H1 (cell line): ENCODE measurements at regions not wholly inside any gene's neighbourhood (a gene's known extent, or its start where the extent isn't known, plus 50 kb on each side); places are given as distances from the start of the nearest gene placed in this dataset.

Experiments used
- CTCF ChIA-PET: fragments of 300-600 bp; sonication (Branson Sonifier 250); formaldehyde crosslinking; loops from one replicate; lab custom pipeline; 2021; ENCODE audit not compliant: partially characterized antibody; lab: Charles Lee
- POLR2A ChIA-PET: fragments of 300-600 bp; sonication (Branson Sonifier 250); formaldehyde crosslinking; loops from one replicate; lab custom pipeline; 2021; ENCODE audit warnings: inconsistent platforms; ENCODE audit not compliant: partially characterized antibody; lab: Charles Lee
- DNase-seq, 2 experiments: peaks; one replicate each; pipeline versions ENCODE4 v3.0.0 to v3.0.0-alpha.2; 2010 to 2022; ENCODE audit warnings: low spot score in 2 of 2, low read depth in 1 of 2, mixed read lengths in 1 of 2
- FAIRE-seq: peaks from 2 replicates; lab custom pipeline; 2011; peaks lifted over from hg19 to GRCh38; lab: Jason Lieb, UNC
- H2AFZ ChIP-seq: 2 replicates; pipeline ENCODE4 v1.8.1; 2012; ENCODE audit warnings: low read length, inconsistent platforms
- H2AK5ac ChIP-seq: 2 replicates; pipeline ENCODE4 v1.6.1; 2013; ENCODE audit warnings: low read depth, low read length
- H2BK120ac ChIP-seq: replicated peaks from 2 replicates; pipeline ENCODE3; 2013; ENCODE audit warnings: low read depth, low read length, inconsistent platforms
- H2BK12ac ChIP-seq: 2 replicates; pipeline ENCODE4 v1.6.1; 2013; ENCODE audit warnings: low read depth, low read length
- H2BK15ac ChIP-seq: 2 replicates; pipeline ENCODE4 v1.6.1; 2013; ENCODE audit warnings: low read length
- H2BK20ac ChIP-seq: 2 replicates; pipeline ENCODE4 v1.6.1; 2013; ENCODE audit warnings: low read length
- H2BK5ac ChIP-seq: 2 replicates; pipeline ENCODE4 v1.6.1; 2013; ENCODE audit warnings: low read depth, low read length
- H3K14ac ChIP-seq: 2 replicates; pipeline ENCODE4 v1.6.1; 2013; ENCODE audit warnings: inconsistent platforms; ENCODE audit not compliant: insufficient read length
- H3K18ac ChIP-seq: 2 replicates; pipeline ENCODE4 v1.6.1; 2013; ENCODE audit warnings: low read length; ENCODE audit errors: extremely low read depth
- H3K23ac ChIP-seq: 2 replicates; pipeline ENCODE4 v1.6.1; 2013; ENCODE audit warnings: inconsistent platforms; ENCODE audit not compliant: insufficient read length
- H3K23me2 ChIP-seq: 2 replicates; pipeline ENCODE4 v1.6.1; 2013; ENCODE audit warnings: low read depth, low read length
- H3K27ac ChIP-seq: 2 replicates; pipeline ENCODE4 v1.6.1; 2011; ENCODE audit warnings: low read depth, low read length, inconsistent platforms
- H3K27me3 ChIP-seq, 4 experiments: replicated peaks in 1 of 4; 1 replicate in 1 of 4; 2 replicates in 3 of 4; pipeline versions ENCODE4 v1.6.1 to v1.8.1; 2011 to 2013; ENCODE audit warnings: low read length in 3 of 4, mild to moderate bottlenecking in 3 of 4, inconsistent platforms in 2 of 4, mixed read lengths in 2 of 4, moderate library complexity in 1 of 4; ENCODE audit not compliant: control insufficient read depth in 3 of 4, insufficient read depth in 3 of 4; ENCODE audit errors: extremely low read depth in 1 of 4
- H3K36me3 ChIP-seq, 4 experiments: 2 replicates each; pipeline versions ENCODE4 v1.6.1 to v1.8.1; 2011 to 2013; ENCODE audit warnings: mild to moderate bottlenecking in 4 of 4, low read length in 3 of 4, moderate library complexity in 2 of 4, control low read depth in 1 of 4, inconsistent platforms in 1 of 4; ENCODE audit not compliant: insufficient read depth in 4 of 4, control insufficient read depth in 2 of 4
- H3K4ac ChIP-seq: replicated peaks from 2 replicates; pipeline ENCODE3; 2013; ENCODE audit warnings: low read length, low read depth, mixed read lengths, inconsistent platforms; ENCODE audit not compliant: insufficient read length
- H3K4me1 ChIP-seq, 4 experiments: replicated peaks in 1 of 4; 1 replicate in 1 of 4; 2 replicates in 3 of 4; pipeline versions ENCODE4 v1.6.1 to v1.8.1; 2011 to 2013; ENCODE audit warnings: low read length in 3 of 4, inconsistent platforms in 2 of 4, mixed read lengths in 1 of 4; ENCODE audit not compliant: insufficient read depth in 4 of 4, control insufficient read depth in 3 of 4
- H3K4me2 ChIP-seq, 2 experiments: 2 replicates each; pipeline versions ENCODE4 v1.6.1 to v1.8.1; 2011 to 2013; ENCODE audit warnings: low read depth in 2 of 2, low read length in 2 of 2, control low read depth in 1 of 2, inconsistent platforms in 1 of 2, mild to moderate bottlenecking in 1 of 2; ENCODE audit not compliant: insufficient read depth in 1 of 2
- H3K4me3 ChIP-seq, 4 experiments: fragments of 200-600, 300-600 bp in 1 of 4; sonication (generic), shearing (Covaris generic), sonication (Bioruptor Twin) in 1 of 4; 2 replicates each; pipeline versions ENCODE4 v1.5.1 to v1.8.1; 2011 to 2016; ENCODE audit warnings: low read length in 4 of 4, low read depth in 3 of 4, control low read depth in 2 of 4, inconsistent platforms in 2 of 4, mild to moderate bottlenecking in 2 of 4, mixed read lengths in 1 of 4, moderate library complexity in 1 of 4; ENCODE audit not compliant: insufficient read depth in 2 of 4; ENCODE audit errors: extremely low read depth in 1 of 4
- H3K56ac ChIP-seq: replicated peaks from 2 replicates; pipeline ENCODE3; 2013; ENCODE audit warnings: low read depth, mild to moderate bottlenecking, mixed read lengths, low read length, inconsistent platforms; ENCODE audit not compliant: insufficient read length
- H3K79me1 ChIP-seq: 2 replicates; pipeline ENCODE4 v1.6.1; 2013; ENCODE audit warnings: low read depth, low read length, control low read depth
- H3K79me2 ChIP-seq, 2 experiments: 2 replicates each; pipeline versions ENCODE4 v1.6.1 to v1.8.1; 2012 to 2013; ENCODE audit warnings: low read length in 2 of 2, mild to moderate bottlenecking in 2 of 2, inconsistent platforms in 1 of 2; ENCODE audit not compliant: insufficient read depth in 2 of 2, control insufficient read depth in 1 of 2
- H3K9ac ChIP-seq, 4 experiments: replicated peaks in 1 of 4; 1 replicate in 1 of 4; 2 replicates in 3 of 4; pipeline versions ENCODE4 v1.6.1 to v1.8.1; 2011 to 2013; ENCODE audit warnings: low read depth in 3 of 4, low read length in 3 of 4, control low read depth in 2 of 4, mild to moderate bottlenecking in 2 of 4, moderate library complexity in 2 of 4, inconsistent platforms in 1 of 4; ENCODE audit errors: extremely low read depth in 1 of 4
- H3K9me3 ChIP-seq, 2 experiments: 2 replicates each; pipeline versions ENCODE4 v1.6.1 to v1.8.1; 2012 to 2013; ENCODE audit warnings: mild to moderate bottlenecking in 2 of 2, moderate library complexity in 2 of 2, control low read depth in 1 of 2, inconsistent platforms in 1 of 2, low read depth in 1 of 2, low read length in 1 of 2, mixed read lengths in 1 of 2; ENCODE audit not compliant: insufficient read depth in 2 of 2
- H4K20me1 ChIP-seq, 2 experiments: replicated peaks in 1 of 2; 2 replicates each; pipeline versions ENCODE3 to v1.8.1; 2011 to 2013; ENCODE audit warnings: inconsistent platforms in 2 of 2, low read length in 2 of 2, mild to moderate bottlenecking in 1 of 2; ENCODE audit not compliant: insufficient read depth in 2 of 2, control insufficient read depth in 1 of 2
- H4K5ac ChIP-seq: 2 replicates; pipeline ENCODE4 v1.6.1; 2013; ENCODE audit warnings: low read length, low read depth, mixed read lengths, inconsistent platforms; ENCODE audit not compliant: insufficient read length
- H4K8ac ChIP-seq: 2 replicates; pipeline ENCODE4 v1.8.0; 2013; ENCODE audit warnings: mild to moderate bottlenecking, moderate library complexity, low read length, inconsistent platforms; ENCODE audit not compliant: insufficient read depth; ENCODE audit errors: extremely low read depth
- H4K91ac ChIP-seq: replicated peaks from 2 replicates; pipeline ENCODE3; 2013; ENCODE audit warnings: low read length, mixed read lengths, inconsistent platforms; ENCODE audit not compliant: insufficient read length
- BACH1 ChIP-seq: IDR thresholded peaks from 2 replicates; pipeline ENCODE4 v1.6.1; 2012; ENCODE audit warnings: low read length, improper control_type of control experiment
- CBX8 ChIP-seq: fragments of 300-800, 300-1000 bp; sonication (generic); IDR thresholded peaks from 2 replicates; pipeline ENCODE4 v1.7.1; 2016; ENCODE audit warnings: low read depth, low read length, borderline replicate concordance
- CEBPB ChIP-seq: IDR thresholded peaks from 2 replicates; pipeline ENCODE4 v1.6.1; 2012; ENCODE audit warnings: low read depth, low read length
- CHD1 ChIP-seq: IDR thresholded peaks from 2 replicates; pipeline ENCODE4 v1.6.1; 2012; ENCODE audit warnings: low read depth, low read length, improper control_type of control experiment
- EP300 ChIP-seq, 2 experiments: IDR thresholded peaks; 1 replicate in 1 of 2; 2 replicates in 1 of 2; pipeline ENCODE4 v1.6.1; 2011 to 2012; ENCODE audit warnings: low read depth in 2 of 2, low read length in 2 of 2, mild to moderate bottlenecking in 2 of 2, borderline replicate concordance in 1 of 2, inconsistent platforms in 1 of 2, moderate library complexity in 1 of 2
- GABPA ChIP-seq: IDR thresholded peaks from 2 replicates; pipeline ENCODE4 v1.6.1; 2011; ENCODE audit warnings: mild to moderate bottlenecking, low read length, moderate library complexity, borderline replicate concordance; ENCODE audit not compliant: insufficient read depth
- JUN ChIP-seq: IDR thresholded peaks from 2 replicates; pipeline ENCODE4 v1.6.1; 2011; ENCODE audit warnings: low read depth, mild to moderate bottlenecking, improper control_type of control experiment, low read length
- MAX ChIP-seq: IDR thresholded peaks from 2 replicates; pipeline ENCODE4 v1.6.1; 2012; ENCODE audit warnings: inconsistent platforms
- NANOG ChIP-seq: IDR thresholded peaks from 2 replicates; pipeline ENCODE4 v1.6.1; 2011; ENCODE audit warnings: low read length, low read depth, mild to moderate bottlenecking, inconsistent platforms; ENCODE audit not compliant: insufficient read depth, poor library complexity, severe bottlenecking
- RBBP5 ChIP-seq: IDR thresholded peaks from 2 replicates; pipeline ENCODE4 v1.7.1; 2012; ENCODE audit warnings: low read depth, mild to moderate bottlenecking, inconsistent platforms, low read length, moderate library complexity, borderline replicate concordance
- SP1 ChIP-seq: IDR thresholded peaks from 2 replicates; pipeline ENCODE4 v1.6.1; 2011; ENCODE audit warnings: low read depth, low read length
- SRF ChIP-seq: IDR thresholded peaks from 2 replicates; pipeline ENCODE4 v1.6.1; 2011; ENCODE audit warnings: mild to moderate bottlenecking, low read depth, low read length, moderate library complexity
- USF2 ChIP-seq: IDR thresholded peaks from 2 replicates; pipeline ENCODE4 v1.6.1; 2011; ENCODE audit warnings: low read length, improper control_type of control experiment
- ZNF274 ChIP-seq: IDR thresholded peaks from 2 replicates; pipeline ENCODE4 v1.7.0; 2012; ENCODE audit warnings: low read length, borderline replicate concordance; ENCODE audit errors: extremely low read depth
- WGBS, 2 experiments: shearing (Covaris generic) in 1 of 2; methylation state at CpG; one replicate each; pipeline versions ENCODE4 v1.1.6 to v1.1.7; 2013 to 2015; ENCODE audit warnings: low lambda C conversion rate in 2 of 2, mixed read lengths in 2 of 2, inconsistent platforms in 1 of 2, low coverage in 1 of 2, missing lambda C conversion rate in 1 of 2; ENCODE audit not compliant: insufficient replicate concordance in 2 of 2, insufficient coverage in 1 of 2, insufficient read length in 1 of 2; ENCODE audit errors: extremely low coverage in 1 of 2, missing lambda C conversion rate in 1 of 2; 5-methylcytosine and 5-hydroxymethylcytosine counted together

DNA sequence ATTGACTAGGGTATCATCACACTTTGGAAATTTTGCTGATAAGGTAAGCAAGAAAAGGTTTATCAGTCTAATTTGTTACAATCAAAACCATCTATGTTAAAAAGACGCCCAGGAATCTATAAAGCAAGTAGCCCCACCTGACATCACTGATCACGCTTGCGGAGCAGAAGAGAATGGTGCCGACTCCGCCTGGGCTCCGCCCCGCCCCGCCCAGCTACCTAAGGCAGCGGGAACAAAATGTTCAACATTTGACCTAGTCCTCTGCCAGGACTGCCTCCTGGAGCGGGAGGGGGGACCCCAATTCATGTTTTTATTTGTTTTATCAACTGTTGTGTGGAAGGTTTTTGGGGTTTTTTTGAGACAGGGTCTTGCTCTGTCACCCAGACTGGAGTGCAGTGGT lies 520.5 kb downstream of the PREX1 start:
- ChIA-PET CTCF (interaction anchor here (0.6 to 1.2 kb wide), 3 partner anchors 33 to 585 kb away, joined by 3 read pairs; no protein-coding TSS in a partner anchor), POLR2A (no interaction called here)
- TF ChIP-seq SRF: no peak
- no peak for TF ChIP-seq USF2
- TF ChIP-seq JUN: no peak
- TF ChIP-seq CBX8: no peak
- TF ChIP-seq MAX: no peak
- TF ChIP-seq RBBP5: no peak
- no peak for TF ChIP-seq GABPA
- TF ChIP-seq BACH1: no peak
- TF ChIP-seq SP1: no peak
- no peak for TF ChIP-seq CHD1
- TF ChIP-seq CEBPB: no peak
- no peak for TF ChIP-seq EP300 (IDR thresholded peaks at IDR 0.05; ENCODE audit: borderline replicate concordance in 1 of 2, low read depth in 2 of 2, low read length in 2 of 2)
- TF ChIP-seq ZNF274: no peak
- TF ChIP-seq NANOG: no peak

More for the DNA sequence above, 520.5 kb downstream of the PREX1 start:
- Histone ChIP-seq H3K18ac (no peak overlapping the region), H3K14ac (no peak overlapping the region), H3K4ac (no peak overlapping the region), H4K91ac (no peak overlapping the region), H3K36me3 (no peaks in the 10 kb centered on the region), H4K20me1 (no peaks in the 10 kb centered on the region), H3K9ac (no peak overlapping the region), H2BK12ac (no peak overlapping the region), H4K5ac (no peak overlapping the region), H3K56ac (no peak overlapping the region), H3K79me1 (no peaks in the 10 kb centered on the region; the same call in 1 of the 2 replicates), H4K8ac (no peak overlapping the region), H3K4me2 (no peak overlapping the region), H3K23ac (no peak overlapping the region), H3K4me3 (no peak overlapping the region), H3K23me2 (peaks cover 2% of the 10 kb centered on the region; the same call in 1 of the 2 replicates), H2BK120ac (no peak overlapping the region), H3K9me3 (no peaks in the 10 kb centered on the region), H3K27me3 (no peaks in the 10 kb centered on the region; a peak in 1 of 7 replicates), H2BK5ac (no peak overlapping the region), H2AK5ac (no peak overlapping the region), H3K4me1 (peaks cover 0 to 5% (median 1%) of the 10 kb centered on the region in 4 experiments; a peak in 2 of 7 replicates), H2AFZ (no peak overlapping the region), H2BK15ac (no peak overlapping the region), H3K79me2 (no peaks in the 10 kb centered on the region), H2BK20ac (no peak overlapping the region), H3K27ac (no peak overlapping the region)
- FAIRE-seq (no peak), DNase-seq (no peak)
- 83% methylated on average over 10 of the region's 10 CpGs; no CpG with 5 or more reads in 1 of the 2 experiments for WGBS, 2 experiments
